ENCODE measurements at regions not wholly inside any gene's neighbourhood (a gene's known extent, or its start where the extent isn't known, plus 50 kb on each side); places are given as distances from the start of the nearest gene placed in this dataset.

- TF ChIP-seq RFX1 (IDR thresholded peaks at IDR 0.05) = no peak
- no peak for TF ChIP-seq SAFB2 (IDR thresholded peaks at IDR 0.05; ENCODE audit: borderline replicate concordance, low read depth, low read length, severe bottlenecking)
- no peak for TF ChIP-seq MCM2 (IDR thresholded peaks at IDR 0.05; ENCODE audit: low read depth)
- TF ChIP-seq, protein P1, sequence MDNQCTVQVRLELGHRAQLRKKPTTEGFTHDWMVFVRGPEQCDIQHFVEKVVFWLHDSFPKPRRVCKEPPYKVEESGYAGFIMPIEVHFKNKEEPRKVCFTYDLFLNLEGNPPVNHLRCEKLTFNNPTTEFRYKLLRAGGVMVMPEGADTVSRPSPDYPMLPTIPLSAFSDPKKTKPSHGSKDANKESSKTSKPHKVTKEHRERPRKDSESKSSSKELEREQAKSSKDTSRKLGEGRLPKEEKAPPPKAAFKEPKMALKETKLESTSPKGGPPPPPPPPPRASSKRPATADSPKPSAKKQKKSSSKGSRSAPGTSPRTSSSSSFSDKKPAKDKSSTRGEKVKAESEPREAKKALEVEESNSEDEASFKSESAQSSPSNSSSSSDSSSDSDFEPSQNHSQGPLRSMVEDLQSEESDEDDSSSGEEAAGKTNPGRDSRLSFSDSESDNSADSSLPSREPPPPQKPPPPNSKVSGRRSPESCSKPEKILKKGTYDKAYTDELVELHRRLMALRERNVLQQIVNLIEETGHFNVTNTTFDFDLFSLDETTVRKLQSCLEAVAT (IDR thresholded peaks at IDR 0.05) = no peak
Measured at GRCh38 chr13:106996867-106997618, 429.1 kb upstream of the ARGLU1 start (continued).

- POLR2A ChIA-PET = no interaction called here
- H3K79me2 ChIP-seq (ENCODE audit: control insufficient read depth, insufficient read depth, low read length) = no peaks in the 10 kb centered on the region
- intact Hi-C loops (cut with micrococcal nuclease) (no loop called here), in situ Hi-C loops (cut with MboI) (no loop called here)
- no peak overlapping the region for H3K27ac ChIP-seq (ENCODE audit: extremely low read depth, low read depth, low read length)
- no peaks in the 10 kb centered on the region for H3K9me3 ChIP-seq (replicated peaks; ENCODE audit: control insufficient read depth, insufficient read depth, low read depth, low read length)
- H3K9me1 ChIP-seq (ENCODE audit: control insufficient read depth, insufficient read depth, low read length) = no peaks in the 10 kb centered on the region
- no peaks in the 10 kb centered on the region for H3K27me3 ChIP-seq (ENCODE audit: control insufficient read depth in 2 of 2, insufficient read depth in 2 of 2, low read length in 2 of 2)
- DNase-seq (ENCODE audit: extremely low read depth in 1 of 4, low spot score in 3 of 4) (no peak), ATAC-seq (no peak), FAIRE-seq (no peak)
- no peak for TF ChIP-seq ZC3H8 (IDR thresholded peaks at IDR 0.05)
- TF ChIP-seq ZNF3 (CRISPR knock-in tag; IDR thresholded peaks at IDR 0.05) = no peak
- TF ChIP-seq ZFP30 (CRISPR knock-in tag; IDR thresholded peaks at IDR 0.05; ENCODE audit: borderline replicate concordance) = no peak
- CTCF ChIA-PET (ENCODE audit: low intra/inter-chr PET ratio) = no interaction called here
- H3K9ac ChIP-seq (ENCODE audit: insufficient read depth in 1 of 2, low read depth in 2 of 2, low read length in 2 of 2) = no peak overlapping the region
- H3K4me1 ChIP-seq (replicated peaks in 1 of 2; ENCODE audit: control insufficient read depth in 2 of 2, insufficient read depth in 2 of 2, low read length in 2 of 2) = no peaks in the 10 kb centered on the region
- no TSS peak for BruUV-seq (replicated peaks)
- no peak overlapping the region for H3K4me3 ChIP-seq
- no peak overlapping the region for H2AFZ ChIP-seq (ENCODE audit: low read depth, low read length)
- H4K20me1 ChIP-seq (replicated peaks; ENCODE audit: control insufficient read depth, insufficient read depth, low read length) = no peaks in the 10 kb centered on the region
- no peaks in the 10 kb centered on the region for H3K36me3 ChIP-seq (ENCODE audit: control insufficient read depth, insufficient read depth, low read length)
- no peak overlapping the region for H3K4me2 ChIP-seq (ENCODE audit: insufficient read depth, low read length)
- 9% methylated on average over 1 of the region's 1 CpG for WGBS (ENCODE audit: insufficient coverage, low coverage, missing lambda C conversion rate)
Measured at GRCh38 chr13:106990594-106990993, 422.7 kb upstream of the ARGLU1 start.

Data from K562 (cell line).